SKM-1 (cell line): ENCODE measurements at regions not wholly inside any gene's neighbourhood (a gene's known extent, or its start where the extent isn't known, plus 50 kb on each side); places are given as distances from the start of the nearest gene placed in this dataset.

Source experiments
- DNase-seq: peaks from one replicate; lab custom pipeline; 2025; ENCODE audit not compliant: unreplicated experiment; lab: John Stamatoyannopoulos, UW

DNA sequence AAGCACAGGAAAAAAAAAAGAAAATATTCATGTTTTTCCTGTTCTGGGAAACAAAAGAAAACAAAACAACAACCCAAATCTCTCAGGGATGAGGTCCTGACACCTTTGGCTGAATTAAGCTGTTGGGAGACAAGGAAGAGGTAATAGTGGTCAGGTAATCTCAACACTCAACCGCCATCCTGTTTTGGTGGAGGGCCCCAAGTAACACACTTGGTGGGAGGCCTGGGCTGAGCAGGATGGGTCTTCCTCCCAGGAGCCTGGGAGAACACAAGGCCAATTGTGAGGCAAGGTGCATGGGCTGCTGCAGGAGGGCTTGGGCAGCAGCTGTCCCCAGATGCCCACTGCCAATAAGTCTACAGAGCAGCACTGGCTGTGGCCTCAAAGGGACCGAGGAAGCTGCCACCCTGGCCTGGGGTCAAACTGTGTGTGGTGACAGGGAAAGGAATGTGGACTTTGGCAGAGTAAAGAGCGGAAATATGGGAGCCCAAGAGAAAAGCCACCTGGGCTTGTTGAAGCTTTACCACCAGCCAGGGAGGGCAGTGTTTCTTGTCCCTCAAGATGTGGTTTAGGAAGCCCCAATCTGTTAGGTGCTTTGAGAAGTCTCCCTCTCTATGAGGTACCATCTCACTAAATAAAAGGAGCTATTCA is 93.5 kb upstream of the SLC25A13 start:
- no peak for DNase-seq

- DNase-seq: peak; percentile 32
Observed at GRCh38 chr7:96414931-96415292, 93.0 kb upstream of the SLC25A13 start.

DNA sequence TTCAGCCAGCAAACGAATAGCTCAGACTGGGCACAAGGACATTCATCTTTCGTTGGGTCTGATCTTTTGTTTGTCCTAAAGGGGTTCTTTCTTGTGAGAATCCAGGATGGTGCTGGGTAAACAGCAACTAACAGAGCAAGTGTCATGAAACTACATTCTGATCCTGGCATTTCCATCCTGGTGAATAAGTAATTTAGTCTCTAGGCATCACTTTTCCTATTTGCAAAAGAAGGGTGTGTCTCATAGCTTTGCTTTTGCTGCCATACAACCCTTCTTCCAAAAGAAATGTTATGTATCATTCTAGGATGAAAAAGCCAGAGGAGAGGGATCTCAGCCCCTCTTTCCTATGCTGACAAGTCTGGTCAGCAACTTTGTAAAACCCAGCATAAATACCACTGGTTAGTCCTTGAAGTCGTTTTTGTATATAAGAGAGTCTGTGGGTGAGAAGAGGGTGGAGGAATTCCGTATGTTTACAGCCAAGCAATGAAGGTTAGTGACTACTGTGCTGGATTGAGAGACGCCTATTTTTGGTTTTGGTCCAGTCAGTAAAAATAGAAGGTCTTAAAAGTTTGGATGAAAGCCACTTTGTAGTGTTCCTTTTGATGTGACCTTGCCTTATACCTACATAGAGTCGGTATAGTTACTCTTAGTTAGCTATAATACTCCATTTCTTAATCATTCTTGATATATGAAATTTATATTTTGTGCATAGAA is 88.4 kb upstream of the SLC25A13 start:
- no peak for DNase-seq

DNA sequence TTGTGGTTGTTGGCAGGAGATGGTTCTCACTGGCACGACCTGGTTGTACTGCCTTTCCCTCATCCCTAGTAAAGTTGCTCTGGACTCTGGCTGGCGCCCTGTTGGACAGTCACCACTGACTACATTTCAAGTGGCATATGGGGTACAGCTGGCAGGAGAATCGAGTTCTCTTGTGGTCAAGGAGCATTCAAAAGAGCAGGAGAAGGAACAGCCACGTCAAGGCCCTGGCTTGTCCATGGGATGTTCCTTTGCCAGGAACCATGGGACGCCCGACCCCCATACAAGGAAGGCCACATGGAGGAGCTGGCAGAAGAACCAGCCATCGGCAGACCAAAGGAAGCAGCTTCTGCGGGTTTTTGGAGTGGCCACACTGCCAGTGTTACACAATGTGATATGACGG is 87.0 kb upstream of the SLC25A13 start:
- DNase-seq: no peak

DNA sequence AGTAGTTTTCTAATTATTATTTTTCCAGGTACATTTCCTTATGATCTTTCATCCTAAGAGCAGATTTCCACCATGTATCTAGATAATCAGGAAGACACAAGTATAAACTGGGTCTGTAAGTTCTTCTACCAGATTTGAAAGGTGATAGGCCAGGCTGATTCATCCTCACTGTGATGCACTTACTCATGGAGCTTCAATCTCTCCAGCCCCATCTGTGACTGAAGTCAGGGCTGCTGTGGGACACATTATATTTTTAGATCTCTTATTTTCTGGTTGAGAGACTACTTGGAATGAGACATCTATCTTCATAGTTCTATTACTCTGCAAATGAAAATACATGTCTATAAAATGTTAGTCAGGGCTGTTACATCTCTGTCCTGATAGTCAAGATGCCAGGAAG is 85.5 kb upstream of the SLC25A13 start:
- DNase-seq: no peak

DNA sequence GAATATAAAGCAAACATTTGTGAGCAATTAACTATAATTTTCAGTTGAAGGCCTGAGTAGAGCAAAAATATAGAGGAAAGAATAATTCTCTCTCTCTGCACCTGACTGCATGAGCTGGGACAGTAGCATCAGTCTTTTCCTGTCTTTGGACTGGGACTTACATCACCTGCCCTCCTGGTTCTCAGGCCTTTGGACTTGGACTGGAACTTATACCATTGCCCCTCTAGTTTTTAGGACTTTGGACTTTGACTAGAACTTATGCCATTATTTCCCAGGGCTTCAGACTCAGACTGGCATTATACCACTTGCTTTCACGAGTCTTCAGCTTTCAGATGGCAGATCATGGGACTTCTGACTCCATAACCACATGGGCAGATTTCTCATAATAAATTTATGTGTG is 81.0 kb upstream of the SLC25A13 start:
- no peak for DNase-seq

GRCh38 chr7:96401200-96401599 is 79.3 kb upstream of the SLC25A13 start:
- DNase-seq: no peak

DNA sequence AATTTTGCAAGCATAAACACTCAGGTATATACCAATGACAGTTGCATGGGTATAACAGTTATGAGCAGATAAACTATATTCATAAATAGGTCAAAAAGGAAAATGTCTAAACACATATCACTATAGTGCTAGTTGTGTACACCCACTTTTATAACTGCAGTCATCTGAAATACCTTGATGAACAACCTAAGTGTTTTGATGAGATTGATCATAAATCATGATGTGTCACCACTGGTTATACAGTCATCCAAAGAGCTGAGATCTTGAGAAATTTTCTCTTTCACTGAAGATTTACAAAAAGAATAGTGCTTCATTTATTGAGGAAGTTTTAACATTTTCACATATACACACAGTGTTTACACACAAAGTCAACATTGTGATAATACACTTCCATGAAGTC is 78.6 kb upstream of the SLC25A13 start:
- DNase-seq: no peak

DNA sequence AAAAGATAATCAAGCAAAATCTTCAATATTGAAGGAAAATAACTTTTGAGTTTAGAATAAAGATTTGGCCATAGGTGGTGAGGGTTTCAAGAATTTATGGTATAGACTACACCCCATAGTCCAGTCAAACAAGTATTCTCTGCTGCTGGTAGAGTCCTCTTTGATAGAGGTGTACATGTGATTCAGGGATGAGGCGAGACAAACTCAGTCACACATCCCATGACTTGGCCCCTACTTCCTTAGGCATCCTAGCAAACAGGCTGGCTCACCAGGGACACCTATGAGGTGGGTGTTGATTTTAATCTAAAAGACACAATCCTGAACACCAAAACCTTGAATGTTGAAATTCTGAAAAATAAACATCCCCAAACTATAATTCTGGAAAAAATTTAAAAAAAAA is 78.1 kb upstream of the SLC25A13 start:
- DNase-seq: no peak

DNA sequence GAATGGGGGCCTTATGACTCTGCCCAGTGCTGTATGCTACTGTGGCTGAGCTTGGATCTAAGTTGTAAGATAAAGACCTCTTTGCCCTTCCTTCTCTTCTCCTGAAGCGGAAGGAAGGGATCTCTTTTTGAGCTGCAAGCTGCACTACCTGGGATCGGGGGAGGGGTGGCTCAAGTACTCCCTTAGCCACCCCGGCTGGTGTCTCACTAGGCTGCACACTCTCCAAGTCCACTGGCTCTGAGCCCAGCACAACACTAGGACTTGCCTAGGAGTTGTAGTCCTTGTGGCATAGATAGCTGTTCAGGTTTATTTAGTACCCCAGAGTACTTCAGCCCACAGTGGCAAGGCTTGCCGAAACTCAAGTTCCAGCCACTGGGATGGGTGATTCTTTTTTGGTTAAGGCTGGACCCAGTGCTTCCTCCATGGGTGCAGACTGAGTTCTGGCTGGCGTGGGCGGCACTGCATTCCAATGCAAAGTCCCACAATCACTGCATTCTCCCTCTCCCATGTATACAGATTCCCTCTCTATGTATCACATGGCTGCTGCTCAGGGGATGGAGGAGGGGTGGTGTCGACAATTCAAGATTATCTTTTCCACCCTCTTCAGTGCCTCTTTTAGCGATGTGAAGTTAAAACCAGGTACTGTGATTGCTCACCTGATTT is 76.2 kb upstream of the SLC25A13 start:
- no peak for DNase-seq

- DNase-seq: no peak
Observed at GRCh38 chr7:96388620-96389383, 66.9 kb upstream of the SLC25A13 start.

DNA sequence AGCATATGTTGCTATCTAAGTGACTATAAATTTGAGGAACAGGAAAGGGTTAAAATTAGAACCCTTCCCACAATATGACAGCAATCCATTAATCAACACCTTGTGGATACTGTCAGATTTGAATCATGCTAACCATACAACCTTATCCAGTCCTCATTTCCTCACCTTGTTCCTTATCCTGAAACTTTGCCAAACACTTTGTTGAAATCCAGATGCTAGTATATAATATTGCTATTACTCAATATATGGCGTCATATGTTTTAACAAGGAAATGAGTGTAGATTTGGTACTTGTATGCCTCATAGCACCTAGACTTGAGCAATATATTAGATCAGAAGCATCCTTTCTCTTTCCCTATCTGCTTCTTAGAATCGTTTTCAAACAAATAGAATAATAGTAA is 66.3 kb upstream of the SLC25A13 start:
- DNase-seq: no peak

DNA sequence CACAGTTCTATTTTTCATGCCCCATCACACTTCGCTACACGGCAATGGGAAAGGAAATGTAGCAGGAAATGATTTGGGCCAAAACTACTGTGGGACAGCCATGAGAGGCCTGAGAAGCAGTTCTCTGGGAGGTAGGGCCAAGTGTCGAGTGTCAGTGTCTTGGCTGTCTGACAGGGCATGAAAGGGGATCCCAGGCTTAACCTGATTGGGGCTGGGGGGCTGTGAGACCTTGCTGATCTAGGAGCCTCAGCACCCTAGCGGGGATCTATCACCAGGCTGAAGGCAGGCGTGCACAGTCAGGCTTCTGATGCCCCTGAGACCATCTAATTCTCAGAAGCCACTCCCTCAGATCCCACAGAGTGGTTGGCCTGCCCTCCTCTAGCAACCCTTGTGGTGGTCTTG is 58.2 kb upstream of the SLC25A13 start:
- no peak for DNase-seq

- DNase-seq: no peak
Observed at GRCh38 chr7:96377399-96377798, 55.5 kb upstream of the SLC25A13 start.
